Liver (tissue), 3 donors: ENCODE measurements at regions not wholly inside any gene's neighbourhood (a gene's known extent, or its start where the extent isn't known, plus 50 kb on each side); places are given as distances from the start of the nearest gene placed in this dataset.

Experiments used
- FOXA1 ChIP-seq: IDR thresholded peaks from 2 replicates; pipeline ENCODE4 v1.6.1; 2016; ENCODE audit warnings: antibody characterized with exemption
- RAD21 ChIP-seq, 2 donors: IDR thresholded peaks; 2 replicates each; pipeline ENCODE4 v1.6.1; 2016; ENCODE audit warnings: antibody characterized with exemption in 2 of 2, mild to moderate bottlenecking in 2 of 2
- TAF1 ChIP-seq: conservative IDR thresholded peaks from 2 replicates; pipeline ENCODE4 v1.6.1; 2016; ENCODE audit warnings: antibody characterized with exemption, mild to moderate bottlenecking
- YY1 ChIP-seq: IDR thresholded peaks from 2 replicates; pipeline ENCODE4 v1.6.1; 2016; ENCODE audit warnings: antibody characterized with exemption, mild to moderate bottlenecking
- TF ChIP-seq, protein P1 (sequence below): fragments of 150-350 bp; IDR thresholded peaks from 2 replicates; pipeline ENCODE4 v1.5.1; 2017; ENCODE audit warnings: improper control_type of control experiment, low read depth, low read length; ENCODE audit not compliant: missing input control
- donor health status: healthy.
- donor health status: healthy.

GRCh38 chr12:69067713-69068112, 134.7 kb upstream of the CPM start:
- TF ChIP-seq, protein P1, sequence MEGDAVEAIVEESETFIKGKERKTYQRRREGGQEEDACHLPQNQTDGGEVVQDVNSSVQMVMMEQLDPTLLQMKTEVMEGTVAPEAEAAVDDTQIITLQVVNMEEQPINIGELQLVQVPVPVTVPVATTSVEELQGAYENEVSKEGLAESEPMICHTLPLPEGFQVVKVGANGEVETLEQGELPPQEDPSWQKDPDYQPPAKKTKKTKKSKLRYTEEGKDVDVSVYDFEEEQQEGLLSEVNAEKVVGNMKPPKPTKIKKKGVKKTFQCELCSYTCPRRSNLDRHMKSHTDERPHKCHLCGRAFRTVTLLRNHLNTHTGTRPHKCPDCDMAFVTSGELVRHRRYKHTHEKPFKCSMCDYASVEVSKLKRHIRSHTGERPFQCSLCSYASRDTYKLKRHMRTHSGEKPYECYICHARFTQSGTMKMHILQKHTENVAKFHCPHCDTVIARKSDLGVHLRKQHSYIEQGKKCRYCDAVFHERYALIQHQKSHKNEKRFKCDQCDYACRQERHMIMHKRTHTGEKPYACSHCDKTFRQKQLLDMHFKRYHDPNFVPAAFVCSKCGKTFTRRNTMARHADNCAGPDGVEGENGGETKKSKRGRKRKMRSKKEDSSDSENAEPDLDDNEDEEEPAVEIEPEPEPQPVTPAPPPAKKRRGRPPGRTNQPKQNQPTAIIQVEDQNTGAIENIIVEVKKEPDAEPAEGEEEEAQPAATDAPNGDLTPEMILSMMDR, result no peak
- no peak for TF ChIP-seq RAD21 (IDR thresholded peaks at IDR 0.05)
- no peak for TF ChIP-seq YY1
- TF ChIP-seq FOXA1, result no peak
- no peak for TF ChIP-seq TAF1
